GF-D8 (cell line): ENCODE measurements at regions not wholly inside any gene's neighbourhood (a gene's known extent, or its start where the extent isn't known, plus 50 kb on each side); places are given as distances from the start of the nearest gene placed in this dataset.
"Not testable (repeated sequence)": the region's sequence is repeated elsewhere in the genome, so short reads cannot be mapped to it uniquely, and the experiment has no call there.

Experiments used
- DNase-seq: peaks from one replicate; lab custom pipeline; 2025; lab: John Stamatoyannopoulos, UW

DNA sequence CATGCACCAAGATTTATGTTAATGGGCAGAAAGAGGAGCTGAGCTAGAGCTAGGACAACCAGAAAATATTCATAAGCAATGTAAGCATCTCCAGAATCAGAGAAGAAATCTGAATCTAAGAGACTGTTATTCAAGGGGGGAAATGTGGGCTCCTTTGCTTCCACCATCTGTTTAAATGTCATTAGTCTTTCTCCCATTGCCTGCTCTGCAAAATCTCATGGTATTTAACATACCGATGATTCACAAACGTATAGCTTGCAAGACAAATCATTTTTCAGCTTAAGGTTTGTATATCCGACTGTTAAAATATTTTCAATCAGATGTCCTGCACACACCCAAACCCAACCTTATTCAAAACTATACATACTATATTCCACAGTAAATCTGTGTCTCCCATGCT, 133.4 kb upstream of the TACR3 start:
- no peak for DNase-seq

GRCh38 chr4:103845075-103845474, 125.3 kb upstream of the TACR3 start:
- no peak for DNase-seq

DNA sequence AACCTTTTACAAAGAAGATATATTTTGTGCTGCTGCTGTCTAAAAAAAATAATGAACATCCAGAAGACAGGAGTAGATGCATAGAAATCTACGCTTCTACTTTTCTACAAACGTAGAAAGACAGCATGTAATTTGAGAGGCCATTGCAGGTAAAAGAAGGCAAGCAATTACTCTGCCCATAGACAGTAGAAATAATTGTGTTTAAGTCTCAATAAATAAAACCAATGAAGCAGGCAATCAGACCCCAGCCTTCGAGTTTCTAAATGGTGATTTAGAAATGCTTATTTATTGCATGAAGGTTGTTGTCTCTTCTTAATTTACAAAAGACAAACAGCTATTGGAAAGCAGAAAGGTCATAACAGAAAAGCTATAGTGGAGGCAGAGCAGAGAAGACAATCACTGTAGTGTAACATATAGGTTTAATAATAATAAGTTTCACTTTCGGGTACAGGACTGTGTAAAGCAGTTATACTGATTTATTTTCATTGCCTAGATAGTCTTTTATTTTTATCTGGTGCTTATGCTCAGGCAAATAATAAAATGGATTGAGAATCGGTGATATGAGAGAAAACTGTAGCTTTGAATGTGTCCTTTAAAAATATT, 123.0 kb upstream of the TACR3 start:
- DNase-seq: no peak

- no peak for DNase-seq
These were observed 122.3 kb upstream of the TACR3 start for GRCh38 chr4:103842076-103842475.

- not testable (repeated sequence) for DNase-seq
These were observed 90.5 kb upstream of the TACR3 start for GRCh38 chr4:103810308-103810707.

GRCh38 chr4:103802766-103803165, 83.0 kb upstream of the TACR3 start:
- no peak for DNase-seq

- no peak for DNase-seq
These were observed 67.3 kb upstream of the TACR3 start for GRCh38 chr4:103787057-103787456.

- DNase-seq: no peak
These were observed 66.8 kb upstream of the TACR3 start for GRCh38 chr4:103786593-103786992.

DNA sequence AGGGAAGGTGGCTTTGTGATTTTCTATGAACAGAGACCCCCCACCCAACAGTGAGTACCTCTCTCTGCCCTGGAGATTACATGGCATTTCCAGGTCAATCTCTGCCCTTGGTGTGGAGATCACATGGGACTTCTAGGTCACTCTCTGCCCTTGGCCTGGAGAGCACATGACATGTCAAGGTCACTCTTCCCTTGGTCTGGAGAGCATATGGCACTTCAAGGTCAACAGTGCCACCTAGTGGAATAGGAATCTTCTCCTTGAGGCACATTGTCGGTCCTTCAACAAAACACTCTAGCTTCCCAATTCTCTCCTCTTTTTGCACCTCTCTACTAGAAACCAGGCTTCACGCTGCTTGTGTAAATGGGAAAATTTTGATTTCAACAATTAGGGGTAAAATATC, 66.2 kb upstream of the TACR3 start:
- DNase-seq: no peak

GRCh38 chr4:103778221-103778620, 58.4 kb upstream of the TACR3 start:
- no peak for DNase-seq

DNA sequence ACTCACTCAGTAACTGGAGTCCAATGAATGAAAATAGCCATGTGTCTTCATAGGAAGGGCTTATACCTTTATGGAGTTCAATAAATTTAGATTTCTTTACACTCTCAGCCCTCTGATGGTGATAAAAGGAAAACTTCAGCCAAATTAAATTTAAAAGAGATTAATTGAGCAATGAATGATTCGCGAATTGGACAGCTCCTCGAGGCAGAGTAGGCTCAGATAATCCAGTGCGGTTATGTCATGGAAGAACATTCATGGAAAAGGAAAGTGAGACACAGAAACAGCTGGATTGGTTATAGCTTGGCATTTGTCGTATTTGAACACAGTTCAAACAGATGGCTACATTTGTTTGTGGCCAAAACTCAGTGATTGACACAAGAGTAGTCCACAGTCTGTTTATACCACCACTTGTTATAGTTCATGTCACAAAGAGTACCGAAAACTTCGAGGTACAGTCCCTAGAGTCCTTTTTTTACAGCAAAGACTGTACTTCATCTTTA, 54.6 kb upstream of the TACR3 start:
- DNase-seq: no peak

- no peak for DNase-seq
These were observed 54.0 kb upstream of the TACR3 start for GRCh38 chr4:103773691-103774231.
